ENCODE measurements at regions not wholly inside any gene's neighbourhood (a gene's known extent, or its start where the extent isn't known, plus 50 kb on each side); places are given as distances from the start of the nearest gene placed in this dataset.
A peak's percentile ranks its signal among the peaks of the same experiment; 100 is the strongest.

DNA sequence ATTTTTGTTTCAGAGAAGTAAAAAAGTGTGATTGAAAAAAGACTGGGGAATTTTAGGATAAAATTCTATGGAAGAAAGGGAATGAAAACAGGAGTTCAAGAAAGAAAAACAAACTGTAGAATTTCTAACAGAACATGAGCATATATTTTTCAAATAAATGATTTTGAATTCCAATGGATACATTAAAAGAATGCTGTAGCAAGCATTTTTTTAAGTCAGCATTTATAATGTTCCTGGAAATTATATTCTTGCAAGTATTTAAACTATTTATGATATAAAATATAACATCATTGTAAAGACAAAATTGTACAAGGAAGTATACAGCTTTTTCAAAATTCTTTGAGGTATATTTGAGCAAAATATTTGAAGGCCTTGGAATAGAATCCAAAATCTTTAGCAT is 450.7 kb downstream of the AEBP2 start:
- H3K9me3 ChIP-seq: no peaks in the 10 kb centered on the region
- DNase-seq: no peak
- peaks cover 0 to 15% (median 0%) of the 10 kb centered on the region in 4 donors for H3K4me1 ChIP-seq
- H3K4me3 ChIP-seq: no peak overlapping the region
- H3K27me3 ChIP-seq: no peaks in the 10 kb centered on the region
- TF ChIP-seq CTCF (IDR thresholded peaks at IDR 0.05) (no peak), POLR2A (IDR thresholded peaks at IDR 0.05) (no peak)
- H3K36me3 ChIP-seq: no peaks in the 10 kb centered on the region
- H3K27ac ChIP-seq: no peak overlapping the region

DNA sequence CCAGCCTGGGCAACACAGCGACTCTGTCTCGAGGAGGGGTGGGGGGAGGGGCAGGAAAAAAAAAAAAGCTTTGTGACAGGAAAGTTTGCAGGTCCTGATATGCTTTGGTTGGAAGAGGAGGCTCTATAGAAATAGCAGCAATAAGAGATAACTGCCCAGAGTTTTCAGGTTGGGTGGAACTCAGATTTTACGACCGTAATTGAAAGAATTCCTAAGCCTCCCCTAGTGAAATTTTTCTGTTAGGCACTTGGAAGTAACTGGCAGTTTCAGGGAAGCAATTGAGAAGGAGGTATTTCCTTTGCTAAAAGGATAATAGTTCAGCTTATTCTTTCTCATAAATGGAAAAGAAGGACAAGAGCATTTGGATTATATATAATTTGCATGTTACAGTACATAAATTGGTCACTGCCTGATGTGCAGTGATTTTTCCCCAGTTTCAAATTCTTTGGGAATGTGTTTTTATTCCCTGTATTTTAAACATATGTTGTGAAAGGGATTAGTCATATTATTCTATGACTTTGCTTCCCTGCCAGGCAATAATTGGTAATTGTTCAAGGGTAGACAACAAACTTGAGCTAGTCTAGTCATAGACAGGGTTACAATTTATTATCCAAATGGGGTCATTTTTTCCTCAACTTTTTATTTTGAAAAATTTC is 452.8 kb downstream of the AEBP2 start:
- TF ChIP-seq CTCF (IDR thresholded peaks at IDR 0.05) (no peak), POLR2A (IDR thresholded peaks at IDR 0.05) (no peak)
- Histone ChIP-seq H3K36me3 (no peaks in the 10 kb centered on the region), H3K4me3 (no peak overlapping the region), H3K27me3 (no peaks in the 10 kb centered on the region), H3K9me3 (no peaks in the 10 kb centered on the region), H3K27ac (no peak overlapping the region), H3K4me1 (no peaks in the 10 kb centered on the region)
- no peak for DNase-seq

DNA sequence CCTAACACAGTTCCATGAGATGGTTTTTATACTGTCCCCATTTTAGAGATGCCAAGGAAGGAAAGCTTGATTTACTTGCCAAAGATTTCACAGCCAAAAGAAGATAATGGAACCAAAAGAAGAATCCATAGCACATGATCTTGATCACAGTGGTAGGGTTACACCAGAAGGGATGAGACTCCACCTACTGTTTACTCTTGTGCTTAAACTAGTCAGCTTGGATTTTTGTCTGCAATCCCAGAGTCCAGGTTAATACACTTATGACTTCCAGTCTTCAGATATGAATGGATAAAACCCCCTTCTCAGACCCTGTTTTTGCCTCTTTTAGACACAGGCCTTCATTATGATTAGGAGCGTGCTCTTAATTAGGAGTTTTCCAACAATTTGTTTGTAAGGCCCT is 454.2 kb downstream of the AEBP2 start:
- no peak overlapping the region for H3K27ac ChIP-seq
- no peak overlapping the region for H3K4me3 ChIP-seq
- no peaks in the 10 kb centered on the region for H3K9me3 ChIP-seq
- H3K4me1 ChIP-seq: no peaks in the 10 kb centered on the region
- DNase-seq: no peak
- no peaks in the 10 kb centered on the region for H3K27me3 ChIP-seq
- no peaks in the 10 kb centered on the region for H3K36me3 ChIP-seq
- TF ChIP-seq CTCF (IDR thresholded peaks at IDR 0.05): peak in 2 of 6 experiments; percentile 23 to 32
- TF ChIP-seq POLR2A (IDR thresholded peaks at IDR 0.05): no peak

DNA sequence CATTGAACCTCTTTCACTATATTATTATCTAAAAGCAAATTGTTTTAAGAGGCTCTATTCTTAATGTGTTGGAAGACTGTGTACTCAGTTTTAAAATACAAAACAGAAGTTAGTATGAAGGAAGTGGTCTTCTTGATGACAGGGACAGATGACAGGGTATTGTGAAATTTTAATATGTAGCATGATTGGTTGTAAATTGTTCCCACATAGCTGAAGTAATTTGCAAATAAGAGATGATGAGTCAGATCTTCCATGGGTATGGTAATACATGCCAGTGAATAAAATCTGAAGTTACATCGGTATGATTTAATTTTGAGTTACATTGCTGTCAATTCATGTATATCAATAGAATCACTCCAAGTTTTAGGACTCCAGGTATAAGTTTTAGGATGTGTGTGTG is 454.8 kb downstream of the AEBP2 start:
- Histone ChIP-seq H3K4me3 (no peak overlapping the region), H3K4me1 (no peaks in the 10 kb centered on the region), H3K27ac (no peak overlapping the region), H3K9me3 (no peaks in the 10 kb centered on the region), H3K27me3 (no peaks in the 10 kb centered on the region), H3K36me3 (no peaks in the 10 kb centered on the region)
- no peak for TF ChIP-seq POLR2A (IDR thresholded peaks at IDR 0.05)
- TF ChIP-seq CTCF (IDR thresholded peaks at IDR 0.05): no peak
- no peak for DNase-seq

- TF ChIP-seq POLR2A (IDR thresholded peaks at IDR 0.05) (no peak), CTCF (IDR thresholded peaks at IDR 0.05) (no peak)
- Histone ChIP-seq H3K4me3 (no peak overlapping the region), H3K4me1 (no peaks in the 10 kb centered on the region), H3K9me3 (no peaks in the 10 kb centered on the region), H3K36me3 (no peaks in the 10 kb centered on the region), H3K27ac (no peak overlapping the region), H3K27me3 (no peaks in the 10 kb centered on the region)
- no peak for DNase-seq
Measured at GRCh38 chr12:19894803-19895202, 455.5 kb downstream of the AEBP2 start.

Data from Peyer's patch (tissue), 4 donors.